Choroid plexus epithelial cell (primary cell): ENCODE measurements at regions not wholly inside any gene's neighbourhood (a gene's known extent, or its start where the extent isn't known, plus 50 kb on each side); places are given as distances from the start of the nearest gene placed in this dataset.

ENCODE experiments used
- DNase-seq: peaks from one replicate; pipeline ENCODE4 v3.0.0-alpha.2; 2010; ENCODE audit warnings: low read depth
- H3K4me3 ChIP-seq: 2 replicates; pipeline ENCODE4 v1.5.1; 2011; ENCODE audit warnings: low read depth, mild to moderate bottlenecking, control low read depth, low read length, moderate library complexity
- TF ChIP-seq, protein P1 (sequence below): conservative IDR thresholded peaks from 2 replicates; pipeline ENCODE4 v1.5.1; 2011; ENCODE audit warnings: low read depth, mild to moderate bottlenecking, control low read depth, inconsistent platforms, low read length, moderate library complexity

DNA sequence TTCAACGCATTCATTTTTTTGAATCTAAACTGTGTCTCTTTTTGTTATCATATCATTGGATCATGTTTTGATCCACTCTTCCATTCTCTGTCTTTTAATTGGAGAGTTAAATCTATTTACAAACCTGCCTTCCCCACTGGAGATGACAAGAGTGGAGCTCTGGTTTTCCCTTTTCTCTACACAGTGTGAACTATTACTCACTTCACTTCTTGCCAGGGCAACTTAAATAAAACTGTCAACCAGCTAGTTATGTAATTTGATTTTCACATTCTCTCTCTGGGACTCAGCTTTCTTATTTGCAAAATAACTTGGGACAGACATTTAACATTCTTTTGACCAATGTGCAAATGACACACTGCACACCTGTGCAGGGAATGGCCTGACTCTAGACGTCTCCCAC, 230.8 kb upstream of the CST7 start:
- no peak for DNase-seq

DNA sequence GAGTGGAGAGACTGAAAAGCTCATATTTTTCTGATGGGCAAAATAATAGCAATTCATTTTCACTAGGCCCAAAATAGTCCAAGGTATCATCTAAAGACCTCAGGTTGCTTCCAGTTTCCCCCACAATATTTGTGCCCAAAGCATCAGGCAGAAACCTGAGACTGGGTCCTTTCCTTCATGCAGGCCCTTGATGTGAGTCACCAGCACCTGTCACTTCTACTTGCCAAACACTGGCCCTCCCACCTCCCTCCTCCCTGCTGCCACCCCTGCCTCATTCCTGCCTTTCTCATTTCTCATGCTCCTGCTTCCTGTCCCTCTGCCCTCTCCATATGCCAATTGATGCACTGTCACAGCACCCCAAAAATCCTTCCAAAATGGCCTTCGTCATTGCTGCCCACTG, 230.4 kb upstream of the CST7 start:
- no peak for DNase-seq
- TF ChIP-seq, protein P1, sequence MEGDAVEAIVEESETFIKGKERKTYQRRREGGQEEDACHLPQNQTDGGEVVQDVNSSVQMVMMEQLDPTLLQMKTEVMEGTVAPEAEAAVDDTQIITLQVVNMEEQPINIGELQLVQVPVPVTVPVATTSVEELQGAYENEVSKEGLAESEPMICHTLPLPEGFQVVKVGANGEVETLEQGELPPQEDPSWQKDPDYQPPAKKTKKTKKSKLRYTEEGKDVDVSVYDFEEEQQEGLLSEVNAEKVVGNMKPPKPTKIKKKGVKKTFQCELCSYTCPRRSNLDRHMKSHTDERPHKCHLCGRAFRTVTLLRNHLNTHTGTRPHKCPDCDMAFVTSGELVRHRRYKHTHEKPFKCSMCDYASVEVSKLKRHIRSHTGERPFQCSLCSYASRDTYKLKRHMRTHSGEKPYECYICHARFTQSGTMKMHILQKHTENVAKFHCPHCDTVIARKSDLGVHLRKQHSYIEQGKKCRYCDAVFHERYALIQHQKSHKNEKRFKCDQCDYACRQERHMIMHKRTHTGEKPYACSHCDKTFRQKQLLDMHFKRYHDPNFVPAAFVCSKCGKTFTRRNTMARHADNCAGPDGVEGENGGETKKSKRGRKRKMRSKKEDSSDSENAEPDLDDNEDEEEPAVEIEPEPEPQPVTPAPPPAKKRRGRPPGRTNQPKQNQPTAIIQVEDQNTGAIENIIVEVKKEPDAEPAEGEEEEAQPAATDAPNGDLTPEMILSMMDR, result no peak
- no peak overlapping the region for H3K4me3 ChIP-seq

More for the DNA sequence above, 230.8 kb upstream of the CST7 start:
- no peak overlapping the region for H3K4me3 ChIP-seq
- TF ChIP-seq, protein P1, result no peak

DNA sequence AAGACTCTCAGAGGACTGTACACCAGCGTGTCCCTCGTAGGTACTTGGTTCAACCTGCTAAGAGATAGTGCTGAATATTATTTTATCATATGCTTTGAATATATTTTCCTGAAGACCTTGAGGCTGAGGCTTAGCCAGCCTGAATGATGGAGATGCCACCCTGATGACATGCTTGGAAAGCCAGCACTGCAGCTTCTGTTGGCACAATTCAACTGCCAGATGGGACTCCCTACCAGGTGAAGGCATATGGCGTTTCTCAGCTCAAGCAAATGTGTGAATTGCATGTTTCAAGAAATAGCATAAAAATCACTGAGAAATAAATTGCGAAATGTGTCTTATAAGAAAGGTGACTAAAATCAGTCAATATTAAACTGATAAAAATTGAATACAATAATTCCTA, 228.1 kb upstream of the CST7 start:
- DNase-seq, result no peak
- H3K4me3 ChIP-seq, result no peak overlapping the region
- TF ChIP-seq, protein P1, result no peak

DNA sequence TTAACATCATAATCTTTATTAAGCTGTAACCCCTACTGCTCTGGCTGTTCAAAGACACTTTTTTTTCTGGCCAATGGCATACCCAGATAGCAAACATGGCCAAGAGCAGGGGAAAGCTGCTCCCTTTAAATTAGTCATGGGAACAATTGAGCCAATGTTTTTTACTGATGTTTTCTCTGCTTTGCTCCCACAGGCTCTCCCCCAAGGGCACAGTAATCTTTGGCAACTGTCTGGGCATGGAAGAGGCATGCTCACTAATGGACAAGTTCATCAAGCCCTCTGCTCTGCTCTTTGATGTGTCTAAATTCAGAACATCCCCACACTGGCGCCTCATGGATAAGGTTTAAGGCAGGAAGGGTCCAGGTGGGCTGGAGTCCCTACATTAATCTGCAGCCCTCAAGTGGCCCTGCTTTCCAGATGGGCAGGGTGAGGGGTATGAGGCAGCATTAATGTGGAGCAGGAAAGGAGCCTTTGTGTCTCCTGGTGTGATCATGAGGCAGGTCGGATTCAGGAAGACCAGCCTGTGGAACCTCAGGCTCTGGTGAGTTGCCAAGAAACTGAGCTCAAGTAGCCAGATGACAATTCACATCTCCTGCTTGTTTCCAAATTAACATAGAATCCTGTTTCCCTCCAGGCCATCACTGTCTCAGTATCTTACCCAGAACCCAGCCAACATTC, 227.0 kb upstream of the CST7 start:
- H3K4me3 ChIP-seq, result no peak overlapping the region
- TF ChIP-seq, protein P1, result no peak
- no peak for DNase-seq

DNA sequence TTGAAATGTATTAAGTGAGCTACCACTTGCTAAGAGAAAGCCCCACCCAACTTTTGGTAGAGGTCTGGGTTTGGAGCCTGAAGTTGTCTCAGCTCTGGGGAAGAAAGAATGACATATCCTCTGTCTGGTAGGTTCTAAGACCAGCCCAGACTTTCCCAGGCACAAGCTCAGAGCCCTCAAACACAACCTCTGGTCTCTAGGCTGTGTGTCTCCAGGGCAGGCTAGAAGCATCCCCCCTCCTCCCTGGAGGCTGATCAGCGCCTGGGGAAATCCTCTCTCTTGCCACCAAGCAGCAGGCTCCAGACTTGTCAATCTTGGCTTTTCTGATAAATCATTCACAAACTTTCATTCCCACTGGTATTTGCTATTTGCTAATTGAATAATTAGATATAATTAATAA, 226.5 kb upstream of the CST7 start:
- H3K4me3 ChIP-seq, result no peak overlapping the region
- TF ChIP-seq, protein P1, result no peak
- DNase-seq, result no peak

DNA sequence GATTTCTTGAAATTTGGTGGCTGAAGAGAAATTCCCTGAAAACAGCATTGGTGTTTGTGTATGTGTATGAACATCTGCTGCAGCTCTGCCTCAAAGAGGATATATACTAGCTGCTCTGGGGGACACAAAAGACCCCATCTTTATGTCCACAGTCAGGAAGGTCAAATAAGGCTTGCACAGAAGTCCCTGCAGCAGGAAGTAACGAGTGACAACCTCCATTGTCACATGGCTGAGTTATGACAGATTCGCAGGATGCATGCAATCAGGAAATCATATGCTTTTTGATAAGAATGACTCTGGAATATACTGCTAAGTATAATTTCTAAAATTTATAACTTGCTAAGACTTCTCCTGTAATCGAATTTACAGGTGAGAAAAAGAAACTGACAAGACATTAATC, 225.9 kb upstream of the CST7 start:
- TF ChIP-seq, protein P1, result no peak
- no peak overlapping the region for H3K4me3 ChIP-seq
- DNase-seq, result no peak

DNA sequence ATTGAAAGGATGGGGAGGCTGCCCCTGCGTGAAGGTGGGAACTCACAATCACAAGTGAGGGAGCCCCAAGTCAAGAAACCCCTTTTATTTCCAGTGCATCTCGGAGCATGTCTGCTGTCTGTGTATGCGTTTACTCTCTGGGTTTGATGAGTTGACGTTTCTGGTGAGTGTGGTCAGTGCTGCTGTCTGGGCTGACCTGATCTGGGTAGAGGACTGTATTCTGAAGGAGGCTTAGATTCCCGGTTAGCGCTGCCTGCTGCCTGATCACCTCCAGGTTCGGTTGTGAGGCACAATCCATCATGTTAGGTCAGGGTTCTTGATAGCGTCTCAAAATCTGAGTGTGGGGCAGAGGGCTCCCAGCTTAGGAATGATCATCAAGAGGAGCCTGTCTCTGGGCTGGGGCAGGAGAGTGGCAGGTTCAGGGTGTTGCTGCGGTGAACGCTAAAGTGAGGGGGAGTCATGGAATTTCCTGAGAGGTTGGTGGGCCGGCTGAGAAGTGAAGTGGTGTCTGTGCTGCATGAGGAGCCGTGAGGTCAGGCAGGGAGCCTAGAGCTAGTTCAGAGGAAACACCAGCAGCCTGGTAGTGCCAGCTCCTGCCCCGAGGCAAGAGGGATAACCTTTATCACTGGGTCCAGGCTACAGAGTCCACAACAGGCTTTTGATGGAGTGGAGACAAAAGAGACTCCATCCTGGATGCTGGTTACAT, 225.3 kb upstream of the CST7 start:
- H3K4me3 ChIP-seq, result no peak overlapping the region
- TF ChIP-seq, protein P1, result no peak
- DNase-seq, result no peak
